OCI-LY1 (cell line): ENCODE measurements at regions not wholly inside any gene's neighbourhood (a gene's known extent, or its start where the extent isn't known, plus 50 kb on each side); places are given as distances from the start of the nearest gene placed in this dataset.

Source experiments
- EZH2 ChIP-seq: fragments of 200-600 bp; sonication (generic), shearing (Covaris generic); IDR thresholded peaks from 2 replicates; pipeline ENCODE4 v1.8.0; 2017; ENCODE audit warnings: borderline replicate concordance, mixed run types, mild to moderate bottlenecking, antibody characterized with exemption, low read length, moderate library complexity, mixed read lengths
- TF ChIP-seq, protein P1 (sequence below): fragments of 200-600 bp; sonication (generic), shearing (Covaris generic); IDR thresholded peaks from 2 replicates; pipeline ENCODE4 v1.5.1; 2017; ENCODE audit warnings: mild to moderate bottlenecking, antibody characterized with exemption, low read length, moderate library complexity, mixed read lengths

DNA sequence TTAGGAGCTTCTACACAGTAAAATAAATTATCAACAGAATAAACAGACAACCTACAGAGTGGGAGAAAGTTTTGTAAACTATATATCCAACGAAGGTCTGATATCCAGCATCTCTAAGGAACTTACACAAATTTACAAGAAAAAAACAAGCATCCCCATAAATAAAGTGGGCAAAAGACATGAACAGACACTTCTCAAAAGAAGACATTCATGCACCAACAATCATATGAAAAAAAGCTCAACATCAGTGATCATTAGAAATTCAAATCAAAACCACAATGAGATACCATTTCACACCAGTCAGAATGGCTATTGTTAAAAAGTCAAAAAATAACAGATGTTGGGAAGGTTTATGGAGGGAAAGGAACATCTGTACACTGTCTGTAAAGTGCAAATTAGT, 526.4 kb upstream of the CAMK1G start:
- TF ChIP-seq, protein P1, sequence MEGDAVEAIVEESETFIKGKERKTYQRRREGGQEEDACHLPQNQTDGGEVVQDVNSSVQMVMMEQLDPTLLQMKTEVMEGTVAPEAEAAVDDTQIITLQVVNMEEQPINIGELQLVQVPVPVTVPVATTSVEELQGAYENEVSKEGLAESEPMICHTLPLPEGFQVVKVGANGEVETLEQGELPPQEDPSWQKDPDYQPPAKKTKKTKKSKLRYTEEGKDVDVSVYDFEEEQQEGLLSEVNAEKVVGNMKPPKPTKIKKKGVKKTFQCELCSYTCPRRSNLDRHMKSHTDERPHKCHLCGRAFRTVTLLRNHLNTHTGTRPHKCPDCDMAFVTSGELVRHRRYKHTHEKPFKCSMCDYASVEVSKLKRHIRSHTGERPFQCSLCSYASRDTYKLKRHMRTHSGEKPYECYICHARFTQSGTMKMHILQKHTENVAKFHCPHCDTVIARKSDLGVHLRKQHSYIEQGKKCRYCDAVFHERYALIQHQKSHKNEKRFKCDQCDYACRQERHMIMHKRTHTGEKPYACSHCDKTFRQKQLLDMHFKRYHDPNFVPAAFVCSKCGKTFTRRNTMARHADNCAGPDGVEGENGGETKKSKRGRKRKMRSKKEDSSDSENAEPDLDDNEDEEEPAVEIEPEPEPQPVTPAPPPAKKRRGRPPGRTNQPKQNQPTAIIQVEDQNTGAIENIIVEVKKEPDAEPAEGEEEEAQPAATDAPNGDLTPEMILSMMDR, result no peak
- TF ChIP-seq EZH2, result no peak
